Endodermal cell (in vitro differentiated cells): ENCODE measurements at regions not wholly inside any gene's neighbourhood (a gene's known extent, or its start where the extent isn't known, plus 50 kb on each side); places are given as distances from the start of the nearest gene placed in this dataset.
A peak's percentile ranks its signal among the peaks of the same experiment; 100 is the strongest.

Source experiments
- DNase-seq: peaks from one replicate; pipeline ENCODE4 v3.0.0-alpha.2; 2017
- H3K27ac ChIP-seq: 2 replicates; pipeline ENCODE4 v1.5.1; 2013; ENCODE audit warnings: mild to moderate bottlenecking, low read depth, low read length, moderate library complexity
- H3K27me3 ChIP-seq: 2 replicates; pipeline ENCODE4 v1.6.1; 2013; ENCODE audit warnings: mild to moderate bottlenecking, low read length, moderate library complexity; ENCODE audit not compliant: insufficient read depth, control insufficient read depth, poor library complexity, severe bottlenecking
- H3K36me3 ChIP-seq: 2 replicates; pipeline ENCODE4 v1.7.0; 2013; ENCODE audit warnings: mild to moderate bottlenecking, low read length, moderate library complexity; ENCODE audit not compliant: control insufficient read depth, insufficient read depth
- H3K4me1 ChIP-seq: one replicate; pipeline ENCODE4 v1.7.0; 2013; ENCODE audit warnings: low read length; ENCODE audit not compliant: control insufficient read depth, insufficient read depth
- H3K4me3 ChIP-seq: 2 replicates; pipeline ENCODE4 v1.5.1; 2013; ENCODE audit warnings: mild to moderate bottlenecking, low read length, moderate library complexity
- H3K9ac ChIP-seq: 2 replicates; pipeline ENCODE4 v1.6.1; 2013; ENCODE audit warnings: mild to moderate bottlenecking, low read length, moderate library complexity; ENCODE audit not compliant: poor library complexity, severe bottlenecking; ENCODE audit errors: extremely low read depth
- H3K9me3 ChIP-seq: 2 replicates; pipeline ENCODE4 v1.6.1; 2013; ENCODE audit warnings: mild to moderate bottlenecking, low read length, moderate library complexity; ENCODE audit not compliant: control insufficient read depth
- H3K27ac Mint-ChIP-seq: 2 replicates; pipeline ENCODE4 v1.8.0; 2020; ENCODE audit warnings: mixed read lengths
- H3K27me3 Mint-ChIP-seq: 2 replicates; pipeline ENCODE4 v1.8.0; 2021; ENCODE audit warnings: mild to moderate bottlenecking, mixed read lengths; ENCODE audit not compliant: insufficient read depth
- H3K36me3 Mint-ChIP-seq: 2 replicates; pipeline ENCODE4 v1.8.0; 2020; ENCODE audit warnings: low read depth, mixed read lengths
- H3K4me1 Mint-ChIP-seq: 2 replicates; pipeline ENCODE4 v1.8.0; 2020; ENCODE audit warnings: mixed read lengths
- H3K4me3 Mint-ChIP-seq: 2 replicates; pipeline ENCODE4 v1.8.0; 2020; ENCODE audit warnings: mild to moderate bottlenecking, moderate library complexity, mixed read lengths
- H3K9me3 Mint-ChIP-seq: 2 replicates; pipeline ENCODE4 v1.8.0; 2020; ENCODE audit warnings: mild to moderate bottlenecking, mixed read lengths
- WGBS, 2 experiments: methylation state at CpG; one replicate each; pipeline versions ENCODE4 v1.1.5 to v1.1.7; 2013; ENCODE audit warnings: missing lambda C conversion rate in 2 of 2, mixed read lengths in 1 of 2; ENCODE audit not compliant: insufficient coverage in 1 of 2, insufficient read length in 1 of 2; 5-methylcytosine and 5-hydroxymethylcytosine counted together
- TF ChIP-seq, protein P1 (sequence below): fragments of 200-600 bp; sonication (generic); conservative IDR thresholded peaks from 2 replicates; pipeline ENCODE4 v1.5.0; 2021; ENCODE audit warnings: antibody characterized with exemption, mild to moderate bottlenecking

- peaks cover 17% of the 10 kb centered on the region for H3K9me3 Mint-ChIP-seq
- H3K36me3 Mint-ChIP-seq, result no peaks in the 10 kb centered on the region
Measured at GRCh38 chr21:32916522-32917099, 109.1 kb upstream of the OLIG2 start.

GRCh38 chr21:32917362-32918135 is 108.2 kb upstream of the OLIG2 start:
- Mint-ChIP-seq H3K4me3 (no peak overlapping the region), H3K27me3 (peaks cover 1% of the 10 kb centered on the region), H3K9me3 (peaks cover 17% of the 10 kb centered on the region), H3K4me1 (peaks cover 2% of the 10 kb centered on the region), H3K27ac (no peak overlapping the region), H3K36me3 (no peaks in the 10 kb centered on the region)
- H3K4me3 ChIP-seq, result no peak overlapping the region
- no peaks in the 10 kb centered on the region for H3K4me1 ChIP-seq
- no peaks in the 10 kb centered on the region for H3K9me3 ChIP-seq
- no peaks in the 10 kb centered on the region for H3K27me3 ChIP-seq
- H3K9ac ChIP-seq, result no peak overlapping the region
- DNase-seq, result no peak
- H3K27ac ChIP-seq, result peak overlapping the region; percentile 28
- WGBS, 2 experiments, result 82 to 92% methylated on average over 10 of the region's 10 CpGs
- H3K36me3 ChIP-seq, result no peaks in the 10 kb centered on the region
- TF ChIP-seq, protein P1, sequence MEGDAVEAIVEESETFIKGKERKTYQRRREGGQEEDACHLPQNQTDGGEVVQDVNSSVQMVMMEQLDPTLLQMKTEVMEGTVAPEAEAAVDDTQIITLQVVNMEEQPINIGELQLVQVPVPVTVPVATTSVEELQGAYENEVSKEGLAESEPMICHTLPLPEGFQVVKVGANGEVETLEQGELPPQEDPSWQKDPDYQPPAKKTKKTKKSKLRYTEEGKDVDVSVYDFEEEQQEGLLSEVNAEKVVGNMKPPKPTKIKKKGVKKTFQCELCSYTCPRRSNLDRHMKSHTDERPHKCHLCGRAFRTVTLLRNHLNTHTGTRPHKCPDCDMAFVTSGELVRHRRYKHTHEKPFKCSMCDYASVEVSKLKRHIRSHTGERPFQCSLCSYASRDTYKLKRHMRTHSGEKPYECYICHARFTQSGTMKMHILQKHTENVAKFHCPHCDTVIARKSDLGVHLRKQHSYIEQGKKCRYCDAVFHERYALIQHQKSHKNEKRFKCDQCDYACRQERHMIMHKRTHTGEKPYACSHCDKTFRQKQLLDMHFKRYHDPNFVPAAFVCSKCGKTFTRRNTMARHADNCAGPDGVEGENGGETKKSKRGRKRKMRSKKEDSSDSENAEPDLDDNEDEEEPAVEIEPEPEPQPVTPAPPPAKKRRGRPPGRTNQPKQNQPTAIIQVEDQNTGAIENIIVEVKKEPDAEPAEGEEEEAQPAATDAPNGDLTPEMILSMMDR, result no peak

More at GRCh38 chr21:32916522-32917099, 109.1 kb upstream of the OLIG2 start:
- no peak for DNase-seq
- no peaks in the 10 kb centered on the region for H3K4me1 ChIP-seq
- peaks cover 2% of the 10 kb centered on the region for H3K4me1 Mint-ChIP-seq
- no peak overlapping the region for H3K4me3 ChIP-seq
- H3K27ac Mint-ChIP-seq, result no peak overlapping the region
- H3K36me3 ChIP-seq, result no peaks in the 10 kb centered on the region
- no peaks in the 10 kb centered on the region for H3K9me3 ChIP-seq
- no peaks in the 10 kb centered on the region for H3K27me3 ChIP-seq
- no peak overlapping the region for H3K9ac ChIP-seq
- WGBS, 2 experiments, result 71% methylated on average over 2 of the region's 2 CpGs; no CpG with 5 or more reads in 1 of the 2 experiments
- no peaks in the 10 kb centered on the region for H3K27me3 Mint-ChIP-seq
- TF ChIP-seq, protein P1, result peak; percentile 55
- no peak overlapping the region for H3K27ac ChIP-seq
- H3K4me3 Mint-ChIP-seq, result no peak overlapping the region

DNA sequence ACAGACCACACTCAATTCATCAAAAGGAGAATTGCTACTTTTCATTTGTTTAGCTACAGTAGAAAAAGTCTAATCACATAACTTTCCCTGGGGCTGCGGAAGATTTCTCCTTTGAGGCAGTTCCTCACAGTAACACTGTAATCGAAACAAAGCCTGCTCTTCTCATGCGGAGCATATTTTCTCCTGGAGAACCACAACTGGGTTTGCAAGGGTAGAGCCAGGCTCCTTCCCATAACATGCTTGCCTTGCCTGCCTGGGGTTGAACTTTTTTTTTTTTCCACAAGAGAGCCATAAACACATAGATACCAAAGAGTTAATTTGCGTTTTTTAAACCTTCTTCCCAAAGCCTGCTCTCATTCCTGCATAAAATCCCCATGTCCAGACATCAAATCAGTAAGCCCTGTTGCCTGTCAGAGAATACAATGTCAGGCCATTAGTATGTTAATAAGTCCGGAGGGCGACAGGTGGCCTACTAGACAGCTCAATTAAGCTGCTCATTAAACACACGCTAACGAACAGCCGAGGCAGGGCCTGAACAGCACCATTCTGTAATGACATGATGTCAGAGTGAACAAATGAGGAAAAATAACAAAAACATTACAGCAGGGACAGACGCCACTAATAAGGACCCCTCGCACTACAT is 107.1 kb upstream of the OLIG2 start:
- Mint-ChIP-seq H3K9me3 (peaks cover 17% of the 10 kb centered on the region), H3K27ac (no peak overlapping the region), H3K4me3 (no peak overlapping the region), H3K27me3 (peaks cover 4% of the 10 kb centered on the region), H3K36me3 (no peaks in the 10 kb centered on the region), H3K4me1 (peaks cover 2% of the 10 kb centered on the region)
- no peak for DNase-seq
- WGBS, 2 experiments, result 46 to 74% methylated on average over 9 to 11 of the region's 11 CpGs
- no peaks in the 10 kb centered on the region for H3K9me3 ChIP-seq
- no peak overlapping the region for H3K9ac ChIP-seq
- peak overlapping the region; percentile 79 for H3K27ac ChIP-seq
- TF ChIP-seq, protein P1, result no peak
- no peaks in the 10 kb centered on the region for H3K36me3 ChIP-seq
- H3K4me3 ChIP-seq, result no peak overlapping the region
- H3K4me1 ChIP-seq, result no peaks in the 10 kb centered on the region
- H3K27me3 ChIP-seq, result no peaks in the 10 kb centered on the region
